ENCODE measurements at regions not wholly inside any gene's neighbourhood (a gene's known extent, or its start where the extent isn't known, plus 50 kb on each side); places are given as distances from the start of the nearest gene placed in this dataset.

GRCh38 chr6:91486200-91486599 is 899.3 kb upstream of the MAP3K7 start:
- Histone ChIP-seq H3K27me3 (ENCODE audit: control insufficient read depth, insufficient read depth, low read length) (no peaks in the 10 kb centered on the region), H3K9me3 (ENCODE audit: control insufficient read depth, insufficient read depth, low read length) (no peaks in the 10 kb centered on the region), H3K4me3 (ENCODE audit: low read depth, low read length) (no peak overlapping the region), H3K27ac (ENCODE audit: low read depth, low read length) (no peak overlapping the region)
- no peak for DNase-seq (ENCODE audit: low read depth, low spot score)
- ChIA-PET CTCF (no interaction called here), POLR2A (no interaction called here)
- TF ChIP-seq CTCF (IDR thresholded peaks at IDR 0.05; ENCODE audit: low read depth, low read length) = no peak

GRCh38 chr6:91485047-91485446 is 898.2 kb upstream of the MAP3K7 start:
- Histone ChIP-seq H3K4me3 (ENCODE audit: low read depth, low read length) (no peak overlapping the region), H3K27ac (ENCODE audit: low read depth, low read length) (no peak overlapping the region), H3K27me3 (ENCODE audit: control insufficient read depth, insufficient read depth, low read length) (no peaks in the 10 kb centered on the region), H3K9me3 (ENCODE audit: control insufficient read depth, insufficient read depth, low read length) (no peaks in the 10 kb centered on the region)
- ChIA-PET CTCF (no interaction called here), POLR2A (no interaction called here)
- no peak for TF ChIP-seq CTCF (IDR thresholded peaks at IDR 0.05; ENCODE audit: low read depth, low read length)
- no peak for DNase-seq (ENCODE audit: low read depth, low spot score)

- POLR2A ChIA-PET = no interaction called here
- H3K4me3 ChIP-seq (ENCODE audit: low read depth, low read length) = no peak overlapping the region
- CTCF ChIA-PET = no interaction called here
- no peak overlapping the region for H3K27ac ChIP-seq (ENCODE audit: low read depth, low read length)
- H3K27me3 ChIP-seq (ENCODE audit: control insufficient read depth, insufficient read depth, low read length) = no peaks in the 10 kb centered on the region
- no peaks in the 10 kb centered on the region for H3K9me3 ChIP-seq (ENCODE audit: control insufficient read depth, insufficient read depth, low read length)
- no peak for DNase-seq (ENCODE audit: low read depth, low spot score)
- TF ChIP-seq CTCF (IDR thresholded peaks at IDR 0.05; ENCODE audit: low read depth, low read length) = no peak
Measured at GRCh38 chr6:91483415-91484105, 896.7 kb upstream of the MAP3K7 start.

- TF ChIP-seq CTCF (IDR thresholded peaks at IDR 0.05; ENCODE audit: low read depth, low read length) = no peak
- POLR2A ChIA-PET = no interaction called here
- no peaks in the 10 kb centered on the region for H3K9me3 ChIP-seq (ENCODE audit: control insufficient read depth, insufficient read depth, low read length)
- H3K4me3 ChIP-seq (ENCODE audit: low read depth, low read length) = no peak overlapping the region
- DNase-seq (ENCODE audit: low read depth, low spot score) = no peak
- no peak overlapping the region for H3K27ac ChIP-seq (ENCODE audit: low read depth, low read length)
- no peaks in the 10 kb centered on the region for H3K27me3 ChIP-seq (ENCODE audit: control insufficient read depth, insufficient read depth, low read length)
- CTCF ChIA-PET = no interaction called here
Measured at GRCh38 chr6:91482498-91482897, 895.6 kb upstream of the MAP3K7 start.

- no peak for DNase-seq (ENCODE audit: low read depth, low spot score)
- CTCF ChIA-PET = no interaction called here
- H3K4me3 ChIP-seq (ENCODE audit: low read depth, low read length) = no peak overlapping the region
- no peaks in the 10 kb centered on the region for H3K9me3 ChIP-seq (ENCODE audit: control insufficient read depth, insufficient read depth, low read length)
- H3K27me3 ChIP-seq (ENCODE audit: control insufficient read depth, insufficient read depth, low read length) = no peaks in the 10 kb centered on the region
- H3K27ac ChIP-seq (ENCODE audit: low read depth, low read length) = no peak overlapping the region
- POLR2A ChIA-PET = no interaction called here
- TF ChIP-seq CTCF (IDR thresholded peaks at IDR 0.05; ENCODE audit: low read depth, low read length) = no peak
Measured at GRCh38 chr6:91480402-91480801, 893.5 kb upstream of the MAP3K7 start.

Measured in AG04450 (cell line).